Activated naive CD8-positive, alpha-beta T cell treated with anti-CD3 and anti-CD28 coated beads, Interleukin-2, amount 10 ng/mL, durations not matched to agents 7 days and 5 days (primary cell): ENCODE measurements at regions not wholly inside any gene's neighbourhood (a gene's known extent, or its start where the extent isn't known, plus 50 kb on each side); places are given as distances from the start of the nearest gene placed in this dataset.

Experiments
- ATAC-seq: fragments of 150-1000 bp; cut with Tn5 transposase; one replicate; pipeline ENCODE4 v1.10.0; 2021; ENCODE audit warnings: low read depth, moderate library complexity
- POLR2A ChIA-PET: fragments of 350-600 bp; sonication (Branson Sonifier 250); formaldehyde crosslinking; loops from one replicate; lab custom pipeline; 2021; ENCODE audit warnings: antibody characterized with exemption; lab: Charles Lee
- DNase-seq: peaks from one replicate; pipeline ENCODE4 v3.0.0; 2021
- H3K27ac Mint-ChIP-seq: one replicate; pipeline ENCODE4 v1.8.0; 2022; ENCODE audit warnings: mild to moderate bottlenecking, mixed read lengths
- H3K27me3 Mint-ChIP-seq: one replicate; pipeline ENCODE4 v1.8.0; 2022; ENCODE audit warnings: mild to moderate bottlenecking, moderate library complexity, mixed read lengths
- H3K36me3 Mint-ChIP-seq: one replicate; pipeline ENCODE4 v1.8.0; 2021; ENCODE audit warnings: mild to moderate bottlenecking, mixed read lengths
- H3K4me1 Mint-ChIP-seq: one replicate; pipeline ENCODE4 v1.8.0; 2021; ENCODE audit warnings: mixed read lengths
- H3K4me3 Mint-ChIP-seq: one replicate; pipeline ENCODE4 v1.8.0; 2022; ENCODE audit warnings: mild to moderate bottlenecking, moderate library complexity, mixed read lengths
- H3K9me3 Mint-ChIP-seq: one replicate; pipeline ENCODE4 v1.8.0; 2021; ENCODE audit warnings: mixed read lengths

DNA sequence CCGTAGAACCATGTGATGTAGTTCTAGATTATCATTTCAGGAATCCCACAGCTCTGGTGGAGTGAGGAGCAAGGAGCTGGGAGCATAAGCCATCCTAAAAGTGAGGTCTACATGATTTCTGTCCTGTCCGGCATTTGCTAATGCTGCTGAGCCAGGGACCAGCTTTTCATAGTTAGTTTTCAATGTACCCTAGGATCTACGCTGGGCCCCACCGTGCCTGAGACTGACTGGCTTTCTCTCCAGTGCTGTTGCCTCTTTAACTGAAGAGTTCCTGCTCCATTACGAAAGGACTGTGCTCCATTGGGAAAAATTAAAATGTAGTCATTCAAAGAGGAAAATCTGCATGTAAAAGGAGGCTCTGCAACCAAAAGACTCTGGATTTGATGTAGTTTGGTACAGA lies 634.8 kb downstream of the DMRTA1 start:
- Mint-ChIP-seq H3K36me3 (no peaks in the 10 kb centered on the region), H3K4me3 (no peak overlapping the region), H3K9me3 (peaks cover 6% of the 10 kb centered on the region), H3K4me1 (no peaks in the 10 kb centered on the region), H3K27me3 (no peaks in the 10 kb centered on the region), H3K27ac (no peak overlapping the region)
- no peak for ATAC-seq
- no peak for DNase-seq
- POLR2A ChIA-PET, result no interaction called here

DNA sequence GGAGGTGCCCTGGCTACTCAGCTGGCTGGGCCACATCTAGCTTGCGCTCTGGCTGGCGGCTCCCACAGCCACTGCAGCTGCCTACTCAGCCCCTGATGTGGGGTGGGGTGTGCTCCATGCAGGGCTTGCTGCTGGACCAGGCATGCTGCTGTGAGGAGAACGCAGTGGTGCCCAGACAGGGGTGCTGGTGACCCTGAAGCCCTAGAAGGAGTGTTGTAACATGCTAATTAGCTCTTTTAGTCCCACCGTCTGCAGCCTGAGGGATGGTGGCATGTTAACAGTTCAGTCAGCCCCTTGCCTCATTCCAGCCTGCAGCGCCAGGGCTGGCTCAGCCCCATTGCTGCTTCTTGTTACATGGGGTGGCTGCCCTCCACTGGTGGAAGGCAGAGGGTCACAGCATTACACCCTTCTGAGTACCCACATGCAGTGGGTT lies 642.3 kb downstream of the DMRTA1 start:
- Mint-ChIP-seq H3K4me3 (no peak overlapping the region), H3K9me3 (peaks cover 5% of the 10 kb centered on the region), H3K27me3 (no peaks in the 10 kb centered on the region), H3K27ac (no peak overlapping the region), H3K4me1 (no peaks in the 10 kb centered on the region), H3K36me3 (no peaks in the 10 kb centered on the region)
- ATAC-seq (no peak), DNase-seq (no peak)
- POLR2A ChIA-PET, result no interaction called here

DNA sequence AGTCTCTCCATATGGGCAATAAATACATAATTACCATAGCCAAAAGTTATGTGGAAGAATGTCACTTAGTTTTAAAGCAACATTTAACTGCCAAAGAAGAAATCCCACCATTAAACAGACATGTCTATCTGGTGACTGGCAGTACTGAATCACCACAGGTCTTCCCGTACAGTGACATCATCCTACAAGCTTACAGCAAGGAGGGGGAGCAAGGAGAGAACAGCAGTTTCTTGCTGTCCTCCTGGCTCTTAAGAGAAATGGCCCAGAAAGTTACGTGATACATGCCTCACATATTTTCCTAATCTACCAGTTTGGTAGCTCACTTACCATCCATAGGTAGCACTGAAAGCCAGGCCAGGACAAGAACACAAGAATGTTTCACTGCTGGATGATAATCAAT lies 671.0 kb downstream of the DMRTA1 start:
- no peak overlapping the region for H3K27ac Mint-ChIP-seq
- POLR2A ChIA-PET, result no interaction called here
- no peaks in the 10 kb centered on the region for H3K4me1 Mint-ChIP-seq
- no peak overlapping the region for H3K4me3 Mint-ChIP-seq
- no peaks in the 10 kb centered on the region for H3K27me3 Mint-ChIP-seq
- H3K9me3 Mint-ChIP-seq, result peaks cover 1% of the 10 kb centered on the region
- ATAC-seq (no peak), DNase-seq (no peak)
- H3K36me3 Mint-ChIP-seq, result no peaks in the 10 kb centered on the region

DNA sequence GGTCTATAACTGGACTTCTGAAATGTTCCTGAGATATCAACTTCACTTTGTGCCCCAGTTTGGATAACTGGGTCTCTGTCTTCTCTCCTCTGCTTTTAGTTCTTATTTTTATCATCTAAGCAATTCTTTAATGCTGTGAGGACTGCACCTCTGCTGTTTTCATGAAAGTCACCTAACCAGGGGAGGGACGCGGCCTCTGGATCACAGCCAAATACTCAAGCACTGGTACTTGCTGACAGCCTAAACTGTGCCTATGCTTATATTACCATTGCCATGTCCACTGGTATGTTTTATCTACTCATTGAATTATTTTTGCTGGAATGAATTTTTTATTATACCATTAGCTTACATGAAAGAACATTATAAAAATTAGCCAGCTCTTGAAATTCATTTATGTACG lies 674.0 kb downstream of the DMRTA1 start:
- no peaks in the 10 kb centered on the region for H3K27me3 Mint-ChIP-seq
- no peak for DNase-seq

DNA sequence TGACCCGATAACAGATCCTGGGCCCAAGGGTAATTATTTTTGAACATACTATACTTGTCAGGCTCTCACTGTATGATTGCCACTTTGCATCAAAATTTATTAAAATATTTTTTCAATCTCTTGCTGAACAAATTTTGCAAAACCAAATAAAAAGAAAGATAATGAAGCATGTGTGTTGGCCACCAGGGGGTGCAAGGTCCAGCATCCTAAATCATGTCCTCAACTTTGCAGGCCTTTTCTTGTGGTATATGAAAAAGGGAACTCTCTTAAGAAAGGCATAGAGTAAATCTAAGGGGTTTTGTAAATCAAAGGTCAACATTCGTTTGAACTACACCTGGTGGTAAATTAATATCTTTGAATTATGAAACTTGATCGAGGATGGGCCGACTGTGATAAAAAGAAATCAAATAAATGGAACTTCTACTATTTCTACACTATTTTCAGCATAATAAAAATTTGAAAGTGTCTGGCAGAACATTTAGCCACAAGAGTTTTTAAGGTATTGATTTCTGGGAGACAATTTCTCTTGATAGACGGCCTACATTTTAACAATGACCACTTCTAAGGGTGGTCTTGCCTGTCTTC lies 676.5 kb downstream of the DMRTA1 start:
- no peak for ATAC-seq
- Mint-ChIP-seq H3K27me3 (no peaks in the 10 kb centered on the region), H3K4me3 (no peak overlapping the region), H3K36me3 (no peaks in the 10 kb centered on the region), H3K27ac (no peak overlapping the region), H3K4me1 (no peaks in the 10 kb centered on the region), H3K9me3 (peaks cover 1% of the 10 kb centered on the region)
- POLR2A ChIA-PET, result no interaction called here
- no peak for DNase-seq

More for the DNA sequence above, 674.0 kb downstream of the DMRTA1 start:
- Mint-ChIP-seq H3K36me3 (no peaks in the 10 kb centered on the region), H3K27ac (no peak overlapping the region), H3K4me1 (no peaks in the 10 kb centered on the region), H3K4me3 (no peak overlapping the region), H3K9me3 (peaks cover 1% of the 10 kb centered on the region)
- POLR2A ChIA-PET, result no interaction called here
- no peak for ATAC-seq

DNA sequence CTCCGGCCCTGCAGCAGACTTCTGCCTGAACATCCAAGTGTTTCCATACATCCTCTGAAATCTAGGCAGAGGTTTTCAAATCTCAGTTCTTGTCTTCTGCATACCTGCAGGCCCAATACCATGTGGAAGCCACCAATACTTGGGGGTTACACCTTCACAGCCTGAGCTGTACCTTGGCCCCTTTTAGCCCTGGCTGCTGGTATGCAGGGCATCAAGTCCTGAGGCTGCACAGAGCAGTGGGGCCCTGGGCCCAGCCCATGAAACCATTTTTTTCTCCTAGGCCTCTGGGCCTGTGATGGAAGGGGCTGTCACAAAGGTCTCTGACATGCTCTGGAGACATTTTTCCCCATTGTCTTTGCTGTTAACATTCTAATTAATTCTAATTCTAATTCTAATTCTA lies 680.6 kb downstream of the ELAVL2 start:
- POLR2A ChIA-PET, result no interaction called here
- Mint-ChIP-seq H3K9me3 (peaks cover 11% of the 10 kb centered on the region), H3K36me3 (no peaks in the 10 kb centered on the region), H3K4me3 (no peak overlapping the region), H3K4me1 (no peaks in the 10 kb centered on the region), H3K27me3 (no peaks in the 10 kb centered on the region), H3K27ac (no peak overlapping the region)
- ATAC-seq, result no peak
- no peak for DNase-seq

DNA sequence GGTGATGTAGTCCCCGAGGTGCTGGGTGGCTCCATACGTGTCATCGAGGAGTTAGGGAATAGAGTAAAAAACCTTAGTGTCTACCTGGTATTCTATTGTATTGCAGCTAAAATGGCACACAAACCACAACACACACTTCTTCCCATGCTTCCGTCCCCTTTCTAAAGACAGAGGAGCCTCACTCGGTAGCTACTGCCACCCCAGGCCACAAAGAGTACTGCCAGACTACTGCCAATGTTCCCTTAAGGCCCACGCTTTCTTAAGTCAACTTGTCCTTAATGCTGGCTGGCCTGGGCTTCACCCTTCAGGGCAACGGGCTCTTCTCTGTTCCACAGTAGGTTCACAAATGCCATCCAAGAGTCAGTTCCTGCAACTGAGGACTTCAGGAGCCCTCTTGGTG lies 673.0 kb downstream of the ELAVL2 start:
- H3K27me3 Mint-ChIP-seq, result no peaks in the 10 kb centered on the region
- no peak for ATAC-seq
- no peak overlapping the region for H3K4me3 Mint-ChIP-seq
- POLR2A ChIA-PET, result no interaction called here
- no peaks in the 10 kb centered on the region for H3K4me1 Mint-ChIP-seq
- no peak for DNase-seq
- no peaks in the 10 kb centered on the region for H3K36me3 Mint-ChIP-seq
- no peaks in the 10 kb centered on the region for H3K9me3 Mint-ChIP-seq
- no peak overlapping the region for H3K27ac Mint-ChIP-seq

DNA sequence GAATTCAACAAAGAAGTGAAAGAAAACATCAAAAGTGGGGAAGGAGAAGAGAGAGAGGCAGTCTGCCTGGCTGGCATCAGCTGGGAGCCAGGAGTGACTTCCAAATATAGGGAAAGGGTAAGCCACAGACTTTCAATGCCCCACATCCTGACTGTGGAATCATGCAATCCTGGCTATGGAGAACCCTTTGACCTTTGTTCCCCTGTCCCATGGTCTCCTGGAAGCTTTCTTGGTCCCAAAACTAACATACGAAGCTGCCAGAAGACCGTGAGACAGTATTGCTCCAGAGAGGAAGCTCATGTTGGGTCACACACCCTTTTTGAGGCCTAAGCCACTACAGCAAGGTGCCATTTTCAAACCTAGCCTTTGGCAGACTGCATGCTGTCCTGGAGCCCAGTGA lies 665.5 kb downstream of the ELAVL2 start:
- H3K4me1 Mint-ChIP-seq, result no peaks in the 10 kb centered on the region
- no peaks in the 10 kb centered on the region for H3K36me3 Mint-ChIP-seq
- ATAC-seq (no peak), DNase-seq (no peak)
- POLR2A ChIA-PET, result no interaction called here
- no peak overlapping the region for H3K27ac Mint-ChIP-seq
- peaks cover 7% of the 10 kb centered on the region for H3K9me3 Mint-ChIP-seq
- no peak overlapping the region for H3K4me3 Mint-ChIP-seq
- no peaks in the 10 kb centered on the region for H3K27me3 Mint-ChIP-seq

DNA sequence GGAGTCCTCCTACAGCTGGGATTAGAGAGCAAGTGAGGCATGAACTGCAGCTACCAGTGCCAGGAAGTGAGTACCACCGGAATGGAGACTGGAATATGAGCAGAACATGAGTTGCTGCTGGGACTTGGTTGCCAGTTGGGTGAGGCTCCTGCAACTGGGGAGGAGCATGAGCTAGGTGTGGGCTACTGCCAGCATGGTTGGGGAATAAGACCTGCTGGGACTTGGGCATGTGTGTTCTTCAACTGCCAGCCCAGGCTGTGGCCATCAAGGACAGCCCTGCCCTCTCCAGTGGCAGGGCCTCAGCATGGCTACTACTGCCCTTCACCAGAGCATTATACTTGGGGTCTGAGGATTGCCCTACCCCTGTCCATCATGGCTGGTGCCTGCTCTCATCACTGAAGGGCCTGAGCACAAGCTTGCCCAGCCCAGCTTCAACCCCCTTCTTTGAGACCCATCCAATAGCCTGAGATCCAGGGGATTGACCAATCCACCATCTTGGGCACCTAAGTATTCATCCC lies 665.0 kb downstream of the ELAVL2 start:
- H3K4me3 Mint-ChIP-seq, result no peak overlapping the region
- H3K4me1 Mint-ChIP-seq, result no peaks in the 10 kb centered on the region
- H3K27ac Mint-ChIP-seq, result no peak overlapping the region
- H3K36me3 Mint-ChIP-seq, result no peaks in the 10 kb centered on the region
- ATAC-seq (no peak), DNase-seq (no peak)
- POLR2A ChIA-PET, result no interaction called here
- peaks cover 9% of the 10 kb centered on the region for H3K9me3 Mint-ChIP-seq
- H3K27me3 Mint-ChIP-seq, result no peaks in the 10 kb centered on the region

DNA sequence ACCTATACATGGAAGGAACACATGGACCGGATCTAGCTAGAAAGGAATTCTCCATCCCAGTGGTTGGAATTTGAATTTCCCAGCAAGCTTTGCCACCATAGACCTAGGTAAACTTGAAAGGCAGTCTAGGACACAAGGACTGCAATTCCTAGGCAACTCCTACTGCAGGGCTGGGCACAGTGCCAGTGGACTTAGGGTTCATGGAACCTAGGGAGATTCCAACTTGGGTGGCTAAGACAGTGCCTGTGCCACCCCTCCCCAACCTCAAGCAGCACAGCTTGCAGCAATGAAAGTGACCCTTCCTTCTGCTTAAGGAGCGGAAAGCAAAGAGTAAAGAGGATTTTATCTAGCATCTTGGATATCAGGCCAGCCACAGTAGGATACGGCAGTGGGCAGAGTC lies 663.3 kb downstream of the ELAVL2 start:
- Mint-ChIP-seq H3K27ac (no peak overlapping the region), H3K36me3 (no peaks in the 10 kb centered on the region), H3K4me3 (no peak overlapping the region), H3K4me1 (no peaks in the 10 kb centered on the region), H3K27me3 (no peaks in the 10 kb centered on the region), H3K9me3 (peaks cover 9% of the 10 kb centered on the region)
- ATAC-seq, result no peak
- POLR2A ChIA-PET, result no interaction called here
- DNase-seq, result no peak

DNA sequence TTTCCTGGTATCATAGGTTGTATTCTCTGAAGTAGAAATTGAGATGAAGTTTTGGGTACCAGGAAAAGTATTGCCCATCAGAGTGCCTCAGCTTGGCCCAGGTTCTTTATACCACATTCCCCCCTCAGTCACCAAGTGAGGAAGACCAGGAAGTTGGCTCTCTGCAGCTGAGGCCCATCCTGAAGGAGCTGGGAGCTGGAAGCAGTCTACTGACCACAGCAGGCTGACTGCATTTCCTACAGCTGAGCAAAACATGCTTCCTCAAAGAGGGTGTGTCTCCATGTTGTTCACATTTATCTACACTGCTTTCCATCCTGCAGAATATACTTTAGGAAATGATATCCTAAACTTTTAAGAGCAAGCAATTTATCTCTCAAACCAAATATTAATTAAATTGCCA lies 654.6 kb downstream of the ELAVL2 start:
- Mint-ChIP-seq H3K27me3 (no peaks in the 10 kb centered on the region), H3K4me1 (no peaks in the 10 kb centered on the region), H3K36me3 (no peaks in the 10 kb centered on the region), H3K4me3 (no peak overlapping the region), H3K27ac (no peak overlapping the region), H3K9me3 (peaks cover 7% of the 10 kb centered on the region)
- no peak for ATAC-seq
- POLR2A ChIA-PET, result no interaction called here
- DNase-seq, result no peak

DNA sequence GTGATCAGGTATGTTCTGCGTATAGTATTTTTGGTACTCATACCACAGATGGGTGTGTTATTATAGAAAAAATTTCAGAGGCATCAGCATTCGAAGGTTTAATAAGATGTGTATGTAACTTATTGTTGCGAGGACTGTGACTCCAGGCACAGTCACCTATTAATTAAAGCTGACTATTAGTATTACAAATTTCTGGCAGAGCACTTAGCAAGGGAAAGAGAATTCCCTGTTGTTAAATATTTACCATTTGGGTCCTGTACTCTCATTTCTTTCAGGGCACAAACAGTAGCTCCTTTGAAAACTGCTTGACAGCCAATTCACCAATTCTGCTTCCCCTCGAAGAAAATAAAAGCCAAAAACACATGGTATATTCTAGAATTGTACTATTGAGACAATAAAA lies 653.8 kb downstream of the ELAVL2 start:
- ATAC-seq (no peak), DNase-seq (no peak)
- H3K36me3 Mint-ChIP-seq, result no peaks in the 10 kb centered on the region
- no peaks in the 10 kb centered on the region for H3K4me1 Mint-ChIP-seq
- H3K4me3 Mint-ChIP-seq, result no peak overlapping the region
- H3K27ac Mint-ChIP-seq, result no peak overlapping the region
- no peaks in the 10 kb centered on the region for H3K27me3 Mint-ChIP-seq
- POLR2A ChIA-PET, result no interaction called here
- peaks cover 7% of the 10 kb centered on the region for H3K9me3 Mint-ChIP-seq

DNA sequence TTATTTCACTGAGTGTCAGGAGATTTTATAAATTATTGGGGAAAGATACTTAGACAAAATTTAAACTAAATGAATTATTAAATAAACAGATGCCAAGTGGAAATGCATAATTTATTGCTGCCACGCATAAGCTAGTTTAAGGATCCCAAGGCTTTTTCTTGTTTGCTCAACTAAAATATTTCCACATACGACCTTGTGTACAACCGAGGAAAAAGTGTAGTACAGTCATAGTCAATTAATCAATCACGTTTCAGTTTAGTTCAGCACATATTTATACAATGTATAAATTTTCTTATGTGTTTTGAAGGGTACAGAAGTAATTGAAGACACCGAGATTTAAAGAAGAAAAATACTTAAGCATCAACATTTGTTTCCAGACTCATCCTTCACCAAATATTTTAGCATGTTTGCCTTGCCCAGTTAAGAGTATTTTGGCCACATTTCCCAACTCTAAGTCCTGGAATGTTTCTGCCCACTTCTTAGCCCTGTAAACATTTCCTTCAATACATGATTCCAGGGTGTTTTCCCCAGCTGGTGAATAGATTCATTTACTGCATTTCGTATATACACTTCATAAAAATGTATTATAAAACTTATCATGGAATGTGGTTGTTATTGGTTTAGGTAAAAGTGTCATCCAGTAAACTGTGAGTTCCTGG lies 652.9 kb downstream of the ELAVL2 start:
- DNase-seq (no peak), ATAC-seq (no peak)
- Mint-ChIP-seq H3K4me1 (no peaks in the 10 kb centered on the region), H3K4me3 (no peak overlapping the region), H3K27ac (no peak overlapping the region), H3K27me3 (no peaks in the 10 kb centered on the region), H3K9me3 (peaks cover 7% of the 10 kb centered on the region), H3K36me3 (no peaks in the 10 kb centered on the region)
- POLR2A ChIA-PET, result no interaction called here

DNA sequence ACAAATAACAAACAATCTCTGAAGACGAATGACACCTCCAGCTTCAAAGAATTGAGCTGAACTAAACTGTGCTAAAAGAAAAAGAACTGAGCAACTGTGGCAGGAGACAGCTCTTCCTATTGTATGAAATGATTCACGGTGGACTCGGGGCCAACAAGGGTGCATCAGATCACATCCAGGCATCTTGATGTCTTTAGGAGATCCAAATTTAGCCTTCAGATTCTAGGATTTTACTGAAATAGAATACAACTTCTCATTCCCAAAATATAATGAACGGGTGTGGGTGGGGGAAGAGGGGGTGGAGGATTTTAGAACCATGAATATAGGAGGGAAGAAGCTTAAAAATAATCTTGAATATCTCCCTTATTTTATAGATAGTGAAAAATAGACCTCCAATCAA lies 631.8 kb downstream of the ELAVL2 start:
- Mint-ChIP-seq H3K4me1 (no peaks in the 10 kb centered on the region), H3K9me3 (peaks cover 3% of the 10 kb centered on the region), H3K36me3 (no peaks in the 10 kb centered on the region), H3K27ac (no peak overlapping the region), H3K27me3 (no peaks in the 10 kb centered on the region), H3K4me3 (no peak overlapping the region)
- POLR2A ChIA-PET, result no interaction called here
- ATAC-seq, result no peak
- no peak for DNase-seq
